GM12878 (cell line): ENCODE measurements at regions not wholly inside any gene's neighbourhood (a gene's known extent, or its start where the extent isn't known, plus 50 kb on each side); places are given as distances from the start of the nearest gene placed in this dataset.

Experiments used
- ATAC-seq: fragments of 200-7000 bp; cut with Tn5 transposase; 3 replicates; pipeline ENCODE4 v1.9.1; 2020; ENCODE audit warnings: mild to moderate bottlenecking, moderate library complexity
- BruUV-seq: library from RNA; stranded (reverse); fragments of 400-500 nt; replicated peaks from 2 replicates; lab custom pipeline; 2021; lab: Mats Ljungman, UMichigan
- CTCF ChIA-PET: fragments of 300-600 bp; sonication (Branson Sonifier 250); formaldehyde crosslinking; extraction: SDS; loops from one replicate; lab custom pipeline; 2021; ENCODE audit warnings: inconsistent platforms; lab: Yijun Ruan, JAX
- POLR2A ChIA-PET: fragments of 350-600 bp; formaldehyde crosslinking; extraction: SDS; loops from one replicate; lab custom pipeline; 2021; ENCODE audit warnings: inconsistent platforms; lab: Charles Lee
- RAD21 ChIA-PET: fragments of 300-600 bp; sonication (Branson Sonifier 250); formaldehyde crosslinking; loops from one replicate; lab custom pipeline; 2023; ENCODE audit warnings: antibody characterized with exemption; ENCODE audit not compliant: unreplicated experiment; lab: Charles Lee
- SMC1A ChIA-PET: fragments of 300-600 bp; sonication (Branson Sonifier 250); formaldehyde crosslinking; loops from one replicate; lab custom pipeline; 2023; ENCODE audit not compliant: unreplicated experiment, uncharacterized antibody; lab: Charles Lee
- DNase-seq: peaks from one replicate; pipeline ENCODE4 v3.0.0-alpha.2; 2011; ENCODE audit warnings: low read depth, low spot score
- FAIRE-seq: peaks from 3 replicates; lab custom pipeline; 2011; peaks lifted over from hg19 to GRCh38; lab: Jason Lieb, UNC
- H2AFZ ChIP-seq: 2 replicates; pipeline ENCODE4 v1.6.0; 2011; ENCODE audit warnings: low read depth, low read length, control low read depth; ENCODE audit not compliant: control insufficient read depth
- H3K27ac ChIP-seq: 2 replicates; pipeline ENCODE4 v1.5.1; 2011; ENCODE audit warnings: control low read depth; ENCODE audit not compliant: control insufficient read depth, insufficient read depth
- H3K27me3 ChIP-seq, 2 experiments: replicated peaks in 1 of 2; 2 replicates each; pipeline versions ENCODE4 v1.6.0 to v1.6.1; 2011; ENCODE audit warnings: low read length in 1 of 2; ENCODE audit not compliant: control insufficient read depth in 2 of 2, insufficient read depth in 2 of 2
- H3K36me3 ChIP-seq, 2 experiments: 2 replicates each; pipeline ENCODE4 v1.5.1; 2011; ENCODE audit warnings: low read length in 1 of 2; ENCODE audit not compliant: control insufficient read depth in 2 of 2, insufficient read depth in 2 of 2
- H3K4me1 ChIP-seq: 2 replicates; pipeline ENCODE4 v1.6.1; 2011; ENCODE audit warnings: mild to moderate bottlenecking, low read length, moderate library complexity, mixed read lengths; ENCODE audit not compliant: control insufficient read depth, insufficient read depth
- H3K4me2 ChIP-seq: 2 replicates; pipeline ENCODE4 v1.6.0; 2011; ENCODE audit warnings: control low read depth; ENCODE audit not compliant: control insufficient read depth, insufficient read depth
- H3K4me3 ChIP-seq: fragments of 200-600 bp; sonication (generic); 2 replicates; pipeline ENCODE4 v1.5.1; 2016
- H3K79me2 ChIP-seq: 2 replicates; pipeline ENCODE4 v1.6.0; 2011; ENCODE audit warnings: low read length; ENCODE audit not compliant: control insufficient read depth, insufficient read depth
- H3K9ac ChIP-seq: 2 replicates; pipeline ENCODE4 v1.8.0; 2011; ENCODE audit warnings: low read length, control low read depth, mixed read lengths; ENCODE audit not compliant: control insufficient read depth, insufficient read depth
- H3K9me3 ChIP-seq: replicated peaks from 3 replicates; pipeline ENCODE4 v1.5.1; 2011; ENCODE audit warnings: mild to moderate bottlenecking, low read length; ENCODE audit not compliant: control insufficient read depth, insufficient read depth
- H4K20me1 ChIP-seq: 2 replicates; pipeline ENCODE4 v1.6.0; 2011; ENCODE audit not compliant: control insufficient read depth, insufficient read depth
- BRCA1 ChIP-seq: IDR thresholded peaks from 2 replicates; pipeline ENCODE4 v1.6.1; 2011; ENCODE audit warnings: low read depth, low read length, improper control_type of control experiment
- CEBPB ChIP-seq, 2 experiments: fragments of 150-350 bp in 1 of 2; IDR thresholded peaks; 2 replicates each; pipeline ENCODE4 v1.6.1; 2012 to 2014; ENCODE audit warnings: low read depth in 2 of 2, low read length in 2 of 2, borderline replicate concordance in 1 of 2, inconsistent platforms in 1 of 2
- EGR1 ChIP-seq, 2 experiments: IDR thresholded peaks; 1 replicate in 1 of 2; 2 replicates in 1 of 2; pipeline ENCODE4 v1.6.1; 2011 to 2012; ENCODE audit warnings: low read depth in 2 of 2, low read length in 2 of 2, borderline replicate concordance in 1 of 2, mild to moderate bottlenecking in 1 of 2, moderate library complexity in 1 of 2
- PAX5 ChIP-seq: IDR thresholded peaks from 2 replicates; pipeline ENCODE4 v1.6.1; 2011; ENCODE audit warnings: low read depth, low read length, borderline replicate concordance
- PAX8 ChIP-seq: fragments of 450-650 bp; IDR thresholded peaks from 2 replicates; pipeline ENCODE4 v1.6.1; 2017; ENCODE audit warnings: mild to moderate bottlenecking, moderate library complexity
- PML ChIP-seq: IDR thresholded peaks from 2 replicates; pipeline ENCODE4 v1.6.1; 2012; ENCODE audit warnings: low read length, inconsistent platforms
- RELA ChIP-seq: fragments of 450-650 bp; IDR thresholded peaks from 2 replicates; pipeline ENCODE4 v1.8.0; 2014; ENCODE audit warnings: borderline replicate concordance; ENCODE audit not compliant: partially characterized antibody
- SUPT20H ChIP-seq: IDR thresholded peaks from 2 replicates; pipeline ENCODE4 v1.6.1; 2011; ENCODE audit warnings: low read depth, mild to moderate bottlenecking, low read length, moderate library complexity, borderline replicate concordance; ENCODE audit not compliant: control insufficient read depth
- WGBS: methylation state at CpG from one replicate; pipeline ENCODE4 v1.1.6; 2016; ENCODE audit warnings: low lambda C conversion rate; ENCODE audit not compliant: insufficient replicate concordance, insufficient coverage; ENCODE audit errors: missing lambda C conversion rate; 5-methylcytosine and 5-hydroxymethylcytosine counted together
- in situ Hi-C: fragments of 300-500 bp; cut with MboI; formaldehyde crosslinking; loops from 9 replicates; pipeline ENCODE4 v1.14.3; 2018; ENCODE audit warnings: mixed read lengths
- intact Hi-C: fragments of 100-400 bp; cut with micrococcal nuclease; formaldehyde crosslinking; loops from one replicate; pipeline ENCODE4 v1.14.2; 2022; ENCODE audit not compliant: unreplicated experiment
- TF ChIP-seq, protein P1 (sequence below): fragments of 450-650 bp; IDR thresholded peaks from 2 replicates; pipeline ENCODE4 v1.6.1; 2018; ENCODE audit warnings: mild to moderate bottlenecking, low read depth, moderate library complexity; ENCODE audit not compliant: partially characterized antibody
- TF ChIP-seq, protein P2 (sequence below): IDR thresholded peaks from 2 replicates; pipeline ENCODE4 v1.6.1; 2011; ENCODE audit warnings: borderline replicate concordance, low read depth, mild to moderate bottlenecking, moderate library complexity, low read length; ENCODE audit not compliant: insufficient read depth, poor library complexity, severe bottlenecking
- TF ChIP-seq, protein P3 (sequence below): fragments of 450-650 bp; conservative IDR thresholded peaks from 2 replicates; pipeline ENCODE4 v1.6.1; 2017; ENCODE audit warnings: mild to moderate bottlenecking, moderate library complexity
- TF ChIP-seq, protein P4 (sequence below): fragments of 450-650 bp; formaldehyde crosslinking; IDR thresholded peaks from 2 replicates; pipeline ENCODE4 v1.4.0; 2020; ENCODE audit warnings: mild to moderate bottlenecking, moderate library complexity

DNA sequence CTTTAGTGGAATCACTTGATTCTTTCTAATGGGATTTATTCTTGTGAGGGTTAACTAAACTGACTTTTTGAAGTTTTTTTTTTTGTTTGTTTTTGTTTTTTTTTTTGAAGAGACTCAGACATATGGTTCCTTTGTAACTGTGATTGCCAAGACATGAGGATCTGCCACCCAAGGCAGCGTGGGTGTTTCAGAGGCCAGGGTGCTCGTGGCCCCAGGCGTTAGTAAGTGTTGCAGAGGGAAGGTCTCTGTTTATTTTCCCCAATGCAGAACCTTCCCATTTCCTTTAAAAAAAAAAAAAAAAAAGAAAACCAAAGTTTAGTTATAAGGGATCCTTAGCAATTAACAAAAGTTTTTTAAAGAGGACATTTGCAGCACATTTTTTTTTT lies 94.8 kb downstream of the CTTN start (continued):
- TF ChIP-seq EGR1 (IDR thresholded peaks at IDR 0.05; ENCODE audit: borderline replicate concordance in 1 of 2, low read depth in 2 of 2, low read length in 2 of 2) (no peak), BRCA1 (no peak), CEBPB (IDR thresholded peaks at IDR 0.05; ENCODE audit: borderline replicate concordance in 1 of 2, low read depth in 2 of 2, low read length in 2 of 2) (no peak), SUPT20H (no peak), RELA (no peak), PML (no peak)
- TF ChIP-seq, protein P1, sequence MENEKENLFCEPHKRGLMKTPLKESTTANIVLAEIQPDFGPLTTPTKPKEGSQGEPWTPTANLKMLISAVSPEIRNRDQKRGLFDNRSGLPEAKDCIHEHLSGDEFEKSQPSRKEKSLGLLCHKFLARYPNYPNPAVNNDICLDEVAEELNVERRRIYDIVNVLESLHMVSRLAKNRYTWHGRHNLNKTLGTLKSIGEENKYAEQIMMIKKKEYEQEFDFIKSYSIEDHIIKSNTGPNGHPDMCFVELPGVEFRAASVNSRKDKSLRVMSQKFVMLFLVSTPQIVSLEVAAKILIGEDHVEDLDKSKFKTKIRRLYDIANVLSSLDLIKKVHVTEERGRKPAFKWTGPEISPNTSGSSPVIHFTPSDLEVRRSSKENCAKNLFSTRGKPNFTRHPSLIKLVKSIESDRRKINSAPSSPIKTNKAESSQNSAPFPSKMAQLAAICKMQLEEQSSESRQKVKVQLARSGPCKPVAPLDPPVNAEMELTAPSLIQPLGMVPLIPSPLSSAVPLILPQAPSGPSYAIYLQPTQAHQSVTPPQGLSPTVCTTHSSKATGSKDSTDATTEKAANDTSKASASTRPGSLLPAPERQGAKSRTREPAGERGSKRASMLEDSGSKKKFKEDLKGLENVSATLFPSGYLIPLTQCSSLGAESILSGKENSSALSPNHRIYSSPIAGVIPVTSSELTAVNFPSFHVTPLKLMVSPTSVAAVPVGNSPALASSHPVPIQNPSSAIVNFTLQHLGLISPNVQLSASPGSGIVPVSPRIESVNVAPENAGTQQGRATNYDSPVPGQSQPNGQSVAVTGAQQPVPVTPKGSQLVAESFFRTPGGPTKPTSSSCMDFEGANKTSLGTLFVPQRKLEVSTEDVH, result no peak
- TF ChIP-seq, protein P2, sequence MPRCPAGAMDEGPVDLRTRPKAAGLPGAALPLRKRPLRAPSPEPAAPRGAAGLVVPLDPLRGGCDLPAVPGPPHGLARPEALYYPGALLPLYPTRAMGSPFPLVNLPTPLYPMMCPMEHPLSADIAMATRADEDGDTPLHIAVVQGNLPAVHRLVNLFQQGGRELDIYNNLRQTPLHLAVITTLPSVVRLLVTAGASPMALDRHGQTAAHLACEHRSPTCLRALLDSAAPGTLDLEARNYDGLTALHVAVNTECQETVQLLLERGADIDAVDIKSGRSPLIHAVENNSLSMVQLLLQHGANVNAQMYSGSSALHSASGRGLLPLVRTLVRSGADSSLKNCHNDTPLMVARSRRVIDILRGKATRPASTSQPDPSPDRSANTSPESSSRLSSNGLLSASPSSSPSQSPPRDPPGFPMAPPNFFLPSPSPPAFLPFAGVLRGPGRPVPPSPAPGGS, result no peak

DNA sequence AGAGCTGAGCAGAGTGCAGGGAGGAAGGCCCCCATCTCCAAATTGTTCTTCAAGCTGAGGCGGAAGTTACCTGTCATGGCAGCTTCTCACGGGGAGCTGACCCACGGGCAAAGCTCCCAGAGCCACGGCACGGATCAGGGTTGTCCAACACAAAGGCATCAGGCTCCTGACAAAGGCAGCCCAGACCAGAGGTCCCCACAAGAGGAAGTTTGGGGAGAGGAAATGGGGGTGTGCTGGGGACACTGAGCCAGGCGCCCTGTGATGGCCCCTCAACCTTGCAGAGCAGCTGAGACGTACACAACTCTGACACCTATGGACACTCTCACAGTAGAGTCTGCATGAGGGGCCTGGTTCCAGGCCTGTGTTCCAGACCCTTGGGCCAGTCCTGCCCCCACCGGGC lies 95.6 kb downstream of the CTTN start:
- in situ Hi-C loops, result no loop called here
- ChIA-PET SMC1A (no interaction called here), CTCF (no interaction called here), RAD21 (no interaction called here), POLR2A (no interaction called here)
- no TSS peak for BruUV-seq
- no peak overlapping the region for H3K4me2 ChIP-seq
- no peak for ATAC-seq
- 52% methylated on average over 8 of the region's 8 CpGs for WGBS
- no peak overlapping the region for H2AFZ ChIP-seq
- peaks cover 12% of the 10 kb centered on the region; the same call in 2 of the 3 replicates for H3K9me3 ChIP-seq
- H3K27ac ChIP-seq, result no peak overlapping the region
- no peaks in the 10 kb centered on the region for H4K20me1 ChIP-seq
- H3K4me1 ChIP-seq, result no peaks in the 10 kb centered on the region
- intact Hi-C loops, result no loop called here
- H3K9ac ChIP-seq, result no peak overlapping the region
- no peaks in the 10 kb centered on the region for H3K79me2 ChIP-seq
- DNase-seq, result no peak
- H3K36me3 ChIP-seq, result no peaks in the 10 kb centered on the region
- H3K4me3 ChIP-seq, result no peak overlapping the region
- no peaks in the 10 kb centered on the region; a peak in 1 of 4 replicates for H3K27me3 ChIP-seq
- FAIRE-seq, result no peak
- TF ChIP-seq, protein P3, sequence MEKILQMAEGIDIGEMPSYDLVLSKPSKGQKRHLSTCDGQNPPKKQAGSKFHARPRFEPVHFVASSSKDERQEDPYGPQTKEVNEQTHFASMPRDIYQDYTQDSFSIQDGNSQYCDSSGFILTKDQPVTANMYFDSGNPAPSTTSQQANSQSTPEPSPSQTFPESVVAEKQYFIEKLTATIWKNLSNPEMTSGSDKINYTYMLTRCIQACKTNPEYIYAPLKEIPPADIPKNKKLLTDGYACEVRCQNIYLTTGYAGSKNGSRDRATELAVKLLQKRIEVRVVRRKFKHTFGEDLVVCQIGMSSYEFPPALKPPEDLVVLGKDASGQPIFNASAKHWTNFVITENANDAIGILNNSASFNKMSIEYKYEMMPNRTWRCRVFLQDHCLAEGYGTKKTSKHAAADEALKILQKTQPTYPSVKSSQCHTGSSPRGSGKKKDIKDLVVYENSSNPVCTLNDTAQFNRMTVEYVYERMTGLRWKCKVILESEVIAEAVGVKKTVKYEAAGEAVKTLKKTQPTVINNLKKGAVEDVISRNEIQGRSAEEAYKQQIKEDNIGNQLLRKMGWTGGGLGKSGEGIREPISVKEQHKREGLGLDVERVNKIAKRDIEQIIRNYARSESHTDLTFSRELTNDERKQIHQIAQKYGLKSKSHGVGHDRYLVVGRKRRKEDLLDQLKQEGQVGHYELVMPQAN, result no peak
- TF ChIP-seq, protein P4, sequence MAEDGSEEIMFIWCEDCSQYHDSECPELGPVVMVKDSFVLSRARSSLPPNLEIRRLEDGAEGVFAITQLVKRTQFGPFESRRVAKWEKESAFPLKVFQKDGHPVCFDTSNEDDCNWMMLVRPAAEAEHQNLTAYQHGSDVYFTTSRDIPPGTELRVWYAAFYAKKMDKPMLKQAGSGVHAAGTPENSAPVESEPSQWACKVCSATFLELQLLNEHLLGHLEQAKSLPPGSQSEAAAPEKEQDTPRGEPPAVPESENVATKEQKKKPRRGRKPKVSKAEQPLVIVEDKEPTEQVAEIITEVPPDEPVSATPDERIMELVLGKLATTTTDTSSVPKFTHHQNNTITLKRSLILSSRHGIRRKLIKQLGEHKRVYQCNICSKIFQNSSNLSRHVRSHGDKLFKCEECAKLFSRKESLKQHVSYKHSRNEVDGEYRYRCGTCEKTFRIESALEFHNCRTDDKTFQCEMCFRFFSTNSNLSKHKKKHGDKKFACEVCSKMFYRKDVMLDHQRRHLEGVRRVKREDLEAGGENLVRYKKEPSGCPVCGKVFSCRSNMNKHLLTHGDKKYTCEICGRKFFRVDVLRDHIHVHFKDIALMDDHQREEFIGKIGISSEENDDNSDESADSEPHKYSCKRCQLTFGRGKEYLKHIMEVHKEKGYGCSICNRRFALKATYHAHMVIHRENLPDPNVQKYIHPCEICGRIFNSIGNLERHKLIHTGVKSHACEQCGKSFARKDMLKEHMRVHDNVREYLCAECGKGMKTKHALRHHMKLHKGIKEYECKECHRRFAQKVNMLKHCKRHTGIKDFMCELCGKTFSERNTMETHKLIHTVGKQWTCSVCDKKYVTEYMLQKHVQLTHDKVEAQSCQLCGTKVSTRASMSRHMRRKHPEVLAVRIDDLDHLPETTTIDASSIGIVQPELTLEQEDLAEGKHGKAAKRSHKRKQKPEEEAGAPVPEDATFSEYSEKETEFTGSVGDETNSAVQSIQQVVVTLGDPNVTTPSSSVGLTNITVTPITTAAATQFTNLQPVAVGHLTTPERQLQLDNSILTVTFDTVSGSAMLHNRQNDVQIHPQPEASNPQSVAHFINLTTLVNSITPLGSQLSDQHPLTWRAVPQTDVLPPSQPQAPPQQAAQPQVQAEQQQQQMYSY (CRISPR knock-in tag), result no peak
- TF ChIP-seq CEBPB (IDR thresholded peaks at IDR 0.05; ENCODE audit: borderline replicate concordance in 1 of 2, low read depth in 2 of 2, low read length in 2 of 2) (no peak), PAX5 (no peak), PAX8 (no peak)
